ENCODE measurements at regions not wholly inside any gene's neighbourhood (a gene's known extent, or its start where the extent isn't known, plus 50 kb on each side); places are given as distances from the start of the nearest gene placed in this dataset.

- no peak overlapping the region for H3K4me3 ChIP-seq (ENCODE audit: control insufficient read depth, low read depth, low read length)
- DNase-seq (ENCODE audit: low read depth), result no peak
- TF ChIP-seq CTCF (conservative IDR thresholded peaks at IDR 0.05; ENCODE audit: control insufficient read depth, insufficient read depth, low read depth, low read length), result no peak
Observed at GRCh38 chr2:139366681-139367080, 586.5 kb upstream of the NXPH2 start.

GRCh38 chr2:139365189-139365588, 585.0 kb upstream of the NXPH2 start:
- TF ChIP-seq CTCF (conservative IDR thresholded peaks at IDR 0.05; ENCODE audit: control insufficient read depth, insufficient read depth, low read depth, low read length), result no peak
- H3K4me3 ChIP-seq (ENCODE audit: control insufficient read depth, low read depth, low read length), result no peak overlapping the region

GRCh38 chr2:139360654-139361053, 580.5 kb upstream of the NXPH2 start:
- no peak overlapping the region for H3K4me3 ChIP-seq (ENCODE audit: control insufficient read depth, low read depth, low read length)

More at GRCh38 chr2:139365189-139365588, 585.0 kb upstream of the NXPH2 start:
- DNase-seq (ENCODE audit: low read depth), result no peak

GRCh38 chr2:139359818-139360217, 579.6 kb upstream of the NXPH2 start:
- no peak for DNase-seq (ENCODE audit: low read depth)
- no peak for TF ChIP-seq CTCF (conservative IDR thresholded peaks at IDR 0.05; ENCODE audit: control insufficient read depth, insufficient read depth, low read depth, low read length)
- H3K4me3 ChIP-seq (ENCODE audit: control insufficient read depth, low read depth, low read length), result no peak overlapping the region

More at GRCh38 chr2:139360654-139361053, 580.5 kb upstream of the NXPH2 start:
- no peak for DNase-seq (ENCODE audit: low read depth)
- no peak for TF ChIP-seq CTCF (conservative IDR thresholded peaks at IDR 0.05; ENCODE audit: control insufficient read depth, insufficient read depth, low read depth, low read length)

- no peak for DNase-seq (ENCODE audit: low read depth)
- no peak for TF ChIP-seq CTCF (conservative IDR thresholded peaks at IDR 0.05; ENCODE audit: control insufficient read depth, insufficient read depth, low read depth, low read length)
- H3K4me3 ChIP-seq (ENCODE audit: control insufficient read depth, low read depth, low read length), result no peak overlapping the region
Observed at GRCh38 chr2:139357972-139358371, 577.8 kb upstream of the NXPH2 start.

- no peak overlapping the region for H3K4me3 ChIP-seq (ENCODE audit: control insufficient read depth, low read depth, low read length)
- TF ChIP-seq CTCF (conservative IDR thresholded peaks at IDR 0.05; ENCODE audit: control insufficient read depth, insufficient read depth, low read depth, low read length), result no peak
- no peak for DNase-seq (ENCODE audit: low read depth)
Observed at GRCh38 chr2:139354518-139354917, 574.3 kb upstream of the NXPH2 start.

GRCh38 chr2:139353874-139354273, 573.7 kb upstream of the NXPH2 start:
- H3K4me3 ChIP-seq (ENCODE audit: control insufficient read depth, low read depth, low read length), result no peak overlapping the region
- DNase-seq (ENCODE audit: low read depth), result no peak
- TF ChIP-seq CTCF (conservative IDR thresholded peaks at IDR 0.05; ENCODE audit: control insufficient read depth, insufficient read depth, low read depth, low read length), result no peak
